Caco-2 (cell line): ENCODE measurements at regions not wholly inside any gene's neighbourhood (a gene's known extent, or its start where the extent isn't known, plus 50 kb on each side); places are given as distances from the start of the nearest gene placed in this dataset.

Experiments used
- BruUV-seq: library from RNA; stranded (reverse); fragments of 400-500 nt; replicated peaks from 2 replicates; lab custom pipeline; 2021; lab: Mats Ljungman, UMichigan
- CTCF ChIA-PET: fragments of 300-600 bp; sonication (Branson Sonifier 250); formaldehyde crosslinking; loops from one replicate; lab custom pipeline; 2022; ENCODE audit warnings: antibody characterized with exemption; lab: Charles Lee
- POLR2A ChIA-PET: fragments of 300-600 bp; sonication (Branson Sonifier 250); formaldehyde crosslinking; loops from one replicate; lab custom pipeline; 2022; ENCODE audit warnings: antibody characterized with exemption; lab: Charles Lee
- DNase-seq, 2 experiments: peaks; one replicate each; pipeline versions ENCODE4 v3.0.0 to v3.0.0-alpha.2; 2020 to 2022
- H3K27me3 ChIP-seq: replicated peaks from 2 replicates; pipeline ENCODE4 v1.6.0; 2011; ENCODE audit warnings: low read length; ENCODE audit not compliant: control insufficient read depth, insufficient read depth
- H3K36me3 ChIP-seq: 2 replicates; pipeline ENCODE4 v1.5.1; 2011; ENCODE audit warnings: low read length; ENCODE audit not compliant: control insufficient read depth, insufficient read depth
- H3K4me1 ChIP-seq: fragments of 250-450 bp; sonication (Bioruptor Pico); 2 replicates; pipeline ENCODE4 v1.5.1; 2020; ENCODE audit warnings: mild to moderate bottlenecking
- H3K4me3 ChIP-seq: 2 replicates; pipeline ENCODE4 v1.5.1; 2011; ENCODE audit warnings: low read depth, mild to moderate bottlenecking, control low read depth, low read length
- H3K9me3 ChIP-seq: fragments of 250-450 bp; sonication (Bioruptor Pico); 2 replicates; pipeline ENCODE4 v1.5.1; 2020; ENCODE audit warnings: mild to moderate bottlenecking, moderate library complexity
- H3K27ac Mint-ChIP-seq: one replicate; pipeline ENCODE4 v1.8.0; 2022; ENCODE audit warnings: mixed read lengths; ENCODE audit not compliant: unreplicated experiment
- H3K27me3 Mint-ChIP-seq: one replicate; pipeline ENCODE4 v1.8.0; 2022; ENCODE audit warnings: mixed read lengths; ENCODE audit not compliant: insufficient read depth, unreplicated experiment
- H3K36me3 Mint-ChIP-seq: one replicate; pipeline ENCODE4 v1.8.0; 2022; ENCODE audit warnings: mild to moderate bottlenecking, mixed read lengths; ENCODE audit not compliant: insufficient read depth, unreplicated experiment
- H3K4me1 Mint-ChIP-seq: one replicate; pipeline ENCODE4 v1.8.0; 2022; ENCODE audit warnings: low read depth, mixed read lengths; ENCODE audit not compliant: unreplicated experiment
- H3K4me3 Mint-ChIP-seq: one replicate; pipeline ENCODE4 v1.8.0; 2022; ENCODE audit warnings: mild to moderate bottlenecking, moderate library complexity, mixed read lengths; ENCODE audit not compliant: unreplicated experiment
- H3K9me3 Mint-ChIP-seq: one replicate; pipeline ENCODE4 v1.8.0; 2022; ENCODE audit warnings: mixed read lengths; ENCODE audit not compliant: unreplicated experiment
- CTCF ChIP-seq, 2 experiments: fragments of 200-600 bp in 1 of 2; IDR thresholded peaks; 1 replicate in 1 of 2; 2 replicates in 1 of 2; pipeline versions ENCODE4 v1.5.1 to v1.8.0; 2011 to 2022; ENCODE audit warnings: antibody characterized with exemption in 1 of 2, control low read depth in 1 of 2, inconsistent platforms in 1 of 2, low read depth in 1 of 2, low read length in 1 of 2, mild to moderate bottlenecking in 1 of 2, moderate library complexity in 1 of 2; ENCODE audit not compliant: insufficient read depth in 1 of 2, severe bottlenecking in 1 of 2, unreplicated experiment in 1 of 2
- intact Hi-C: fragments of 100-400 bp; cut with micrococcal nuclease; formaldehyde crosslinking; loops from one replicate; pipeline ENCODE4 v1.10.0; 2022; ENCODE audit not compliant: unreplicated experiment

GRCh38 chr2:17306219-17306618, 212.0 kb downstream of the RAD51AP2 start:
- H3K36me3 ChIP-seq: no peaks in the 10 kb centered on the region
- no peak for DNase-seq
- no peaks in the 10 kb centered on the region for H3K9me3 Mint-ChIP-seq
- no peak overlapping the region for H3K4me3 ChIP-seq
- no peaks in the 10 kb centered on the region for H3K9me3 ChIP-seq
- peaks cover 10% of the 10 kb centered on the region for H3K27me3 Mint-ChIP-seq
- TF ChIP-seq CTCF (IDR thresholded peaks at IDR 0.05; ENCODE audit: insufficient read depth in 1 of 2, low read depth in 1 of 2, low read length in 1 of 2, severe bottlenecking in 1 of 2, unreplicated experiment in 1 of 2): no peak
- ChIA-PET POLR2A (no interaction called here), CTCF (no interaction called here)
- H3K27me3 ChIP-seq: no peaks in the 10 kb centered on the region; the same call in 1 of the 2 replicates
- H3K4me1 ChIP-seq: no peaks in the 10 kb centered on the region
- H3K4me1 Mint-ChIP-seq: no peaks in the 10 kb centered on the region
- no peak overlapping the region for H3K27ac Mint-ChIP-seq
- BruUV-seq: no TSS peak
- intact Hi-C loops: no loop called here
- no peaks in the 10 kb centered on the region for H3K36me3 Mint-ChIP-seq
- no peak overlapping the region for H3K4me3 Mint-ChIP-seq

GRCh38 chr2:17303521-17303920, 214.7 kb downstream of the RAD51AP2 start:
- no TSS peak for BruUV-seq
- Histone ChIP-seq H3K36me3 (no peaks in the 10 kb centered on the region), H3K9me3 (no peaks in the 10 kb centered on the region), H3K27me3 (no peaks in the 10 kb centered on the region; the same call in 1 of the 2 replicates), H3K4me3 (no peak overlapping the region), H3K4me1 (no peaks in the 10 kb centered on the region)
- H3K36me3 Mint-ChIP-seq: no peaks in the 10 kb centered on the region
- intact Hi-C loops: no loop called here
- CTCF ChIA-PET: no interaction called here
- no peak overlapping the region for H3K27ac Mint-ChIP-seq
- H3K9me3 Mint-ChIP-seq: no peaks in the 10 kb centered on the region
- DNase-seq: no peak
- TF ChIP-seq CTCF (IDR thresholded peaks at IDR 0.05; ENCODE audit: insufficient read depth in 1 of 2, low read depth in 1 of 2, low read length in 1 of 2, severe bottlenecking in 1 of 2, unreplicated experiment in 1 of 2): no peak
- H3K4me1 Mint-ChIP-seq: no peaks in the 10 kb centered on the region
- POLR2A ChIA-PET: no interaction called here
- H3K4me3 Mint-ChIP-seq: no peak overlapping the region
- H3K27me3 Mint-ChIP-seq: peaks cover 7% of the 10 kb centered on the region

GRCh38 chr2:17303054-17303453, 215.2 kb downstream of the RAD51AP2 start:
- TF ChIP-seq CTCF (IDR thresholded peaks at IDR 0.05; ENCODE audit: insufficient read depth in 1 of 2, low read depth in 1 of 2, low read length in 1 of 2, severe bottlenecking in 1 of 2, unreplicated experiment in 1 of 2): no peak
- H3K36me3 Mint-ChIP-seq: no peaks in the 10 kb centered on the region
- DNase-seq: no peak
- Histone ChIP-seq H3K4me3 (no peak overlapping the region), H3K9me3 (no peaks in the 10 kb centered on the region), H3K36me3 (no peaks in the 10 kb centered on the region), H3K27me3 (no peaks in the 10 kb centered on the region; the same call in 1 of the 2 replicates), H3K4me1 (no peaks in the 10 kb centered on the region)
- no peak overlapping the region for H3K4me3 Mint-ChIP-seq
- no TSS peak for BruUV-seq
- H3K27me3 Mint-ChIP-seq: peaks cover 4% of the 10 kb centered on the region
- intact Hi-C loops: no loop called here
- POLR2A ChIA-PET: no interaction called here
- no peaks in the 10 kb centered on the region for H3K4me1 Mint-ChIP-seq
- H3K9me3 Mint-ChIP-seq: no peaks in the 10 kb centered on the region
- CTCF ChIA-PET: no interaction called here
- no peak overlapping the region for H3K27ac Mint-ChIP-seq
